Keratinocyte (primary cell): ENCODE measurements at regions not wholly inside any gene's neighbourhood (a gene's known extent, or its start where the extent isn't known, plus 50 kb on each side); places are given as distances from the start of the nearest gene placed in this dataset.

Experiments used
- EZH2 ChIP-seq: IDR thresholded peaks from one replicate; pipeline ENCODE4 v1.6.1; 2012; ENCODE audit warnings: inconsistent platforms, mild to moderate bottlenecking, low read length, moderate library complexity
- TF ChIP-seq, protein P1 (sequence below), 3 experiments: IDR thresholded peaks in 1 of 3; conservative IDR thresholded peaks in 1 of 3; optimal IDR thresholded peaks in 1 of 3; 2 replicates in 2 of 3; 3 replicates in 1 of 3; pipeline versions ENCODE3 to v1.5.1; 2011; ENCODE audit warnings: low read length in 3 of 3, mild to moderate bottlenecking in 3 of 3, moderate library complexity in 2 of 3, control low read depth in 1 of 3, inconsistent platforms in 1 of 3; ENCODE audit not compliant: insufficient read depth in 2 of 3; ENCODE audit errors: extremely low read depth in 1 of 3

DNA sequence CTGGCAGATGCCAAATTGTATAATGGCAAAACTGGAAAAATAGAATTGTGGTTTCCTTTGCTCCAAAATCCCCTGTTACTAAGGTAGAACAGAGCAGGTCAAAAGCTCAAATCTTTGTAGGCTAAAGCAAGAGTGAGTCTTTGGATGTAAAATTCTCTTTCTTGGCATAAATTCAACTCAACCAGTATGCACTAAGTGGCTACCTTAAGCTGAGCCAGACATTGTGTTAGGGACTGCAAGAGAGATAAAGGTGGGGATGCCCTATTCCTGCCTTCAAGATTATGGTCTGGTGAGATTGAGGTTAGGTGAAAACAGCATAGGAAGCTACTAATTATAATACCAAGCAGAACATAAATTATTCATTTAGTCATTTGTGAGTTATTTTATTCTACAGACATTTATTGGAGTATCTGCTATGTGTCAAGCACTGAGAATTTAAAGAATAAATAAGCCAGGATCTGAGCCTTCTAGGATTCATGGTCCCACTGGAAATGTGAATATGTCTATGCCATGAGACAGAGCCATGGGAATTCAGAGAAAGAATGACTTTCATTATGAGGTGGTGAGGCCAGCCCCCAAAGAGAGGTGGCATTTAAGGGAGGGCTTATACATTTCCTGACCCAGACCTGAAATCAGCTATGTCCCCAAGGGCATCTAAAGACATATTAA lies 198.0 kb upstream of the NCKAP5 start:
- TF ChIP-seq, protein P1, sequence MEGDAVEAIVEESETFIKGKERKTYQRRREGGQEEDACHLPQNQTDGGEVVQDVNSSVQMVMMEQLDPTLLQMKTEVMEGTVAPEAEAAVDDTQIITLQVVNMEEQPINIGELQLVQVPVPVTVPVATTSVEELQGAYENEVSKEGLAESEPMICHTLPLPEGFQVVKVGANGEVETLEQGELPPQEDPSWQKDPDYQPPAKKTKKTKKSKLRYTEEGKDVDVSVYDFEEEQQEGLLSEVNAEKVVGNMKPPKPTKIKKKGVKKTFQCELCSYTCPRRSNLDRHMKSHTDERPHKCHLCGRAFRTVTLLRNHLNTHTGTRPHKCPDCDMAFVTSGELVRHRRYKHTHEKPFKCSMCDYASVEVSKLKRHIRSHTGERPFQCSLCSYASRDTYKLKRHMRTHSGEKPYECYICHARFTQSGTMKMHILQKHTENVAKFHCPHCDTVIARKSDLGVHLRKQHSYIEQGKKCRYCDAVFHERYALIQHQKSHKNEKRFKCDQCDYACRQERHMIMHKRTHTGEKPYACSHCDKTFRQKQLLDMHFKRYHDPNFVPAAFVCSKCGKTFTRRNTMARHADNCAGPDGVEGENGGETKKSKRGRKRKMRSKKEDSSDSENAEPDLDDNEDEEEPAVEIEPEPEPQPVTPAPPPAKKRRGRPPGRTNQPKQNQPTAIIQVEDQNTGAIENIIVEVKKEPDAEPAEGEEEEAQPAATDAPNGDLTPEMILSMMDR (optimal IDR thresholded peaks at IDR 0.05 in 1 of 3, IDR thresholded peaks at IDR 0.05 in 1 of 3, conservative IDR thresholded peaks at IDR 0.05 in 1 of 3; ENCODE audit: extremely low read depth in 1 of 3, insufficient read depth in 2 of 3, low read length in 3 of 3), result no peak
- no peak for TF ChIP-seq EZH2
